ENCODE measurements at regions not wholly inside any gene's neighbourhood (a gene's known extent, or its start where the extent isn't known, plus 50 kb on each side); places are given as distances from the start of the nearest gene placed in this dataset.

GRCh38 chr20:24804481-24805206 is 144.4 kb upstream of the CST7 start:
- TF ChIP-seq ZNF785 (tag by site-specific recombination; IDR thresholded peaks at IDR 0.05) (no peak), MYNN (tag by site-specific recombination; IDR thresholded peaks at IDR 0.05; ENCODE audit: borderline replicate concordance) (no peak), ZNF132 (tag by site-specific recombination; IDR thresholded peaks at IDR 0.05; ENCODE audit: borderline replicate concordance) (no peak)
- TF ChIP-seq, protein P1, sequence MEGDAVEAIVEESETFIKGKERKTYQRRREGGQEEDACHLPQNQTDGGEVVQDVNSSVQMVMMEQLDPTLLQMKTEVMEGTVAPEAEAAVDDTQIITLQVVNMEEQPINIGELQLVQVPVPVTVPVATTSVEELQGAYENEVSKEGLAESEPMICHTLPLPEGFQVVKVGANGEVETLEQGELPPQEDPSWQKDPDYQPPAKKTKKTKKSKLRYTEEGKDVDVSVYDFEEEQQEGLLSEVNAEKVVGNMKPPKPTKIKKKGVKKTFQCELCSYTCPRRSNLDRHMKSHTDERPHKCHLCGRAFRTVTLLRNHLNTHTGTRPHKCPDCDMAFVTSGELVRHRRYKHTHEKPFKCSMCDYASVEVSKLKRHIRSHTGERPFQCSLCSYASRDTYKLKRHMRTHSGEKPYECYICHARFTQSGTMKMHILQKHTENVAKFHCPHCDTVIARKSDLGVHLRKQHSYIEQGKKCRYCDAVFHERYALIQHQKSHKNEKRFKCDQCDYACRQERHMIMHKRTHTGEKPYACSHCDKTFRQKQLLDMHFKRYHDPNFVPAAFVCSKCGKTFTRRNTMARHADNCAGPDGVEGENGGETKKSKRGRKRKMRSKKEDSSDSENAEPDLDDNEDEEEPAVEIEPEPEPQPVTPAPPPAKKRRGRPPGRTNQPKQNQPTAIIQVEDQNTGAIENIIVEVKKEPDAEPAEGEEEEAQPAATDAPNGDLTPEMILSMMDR (tag by site-specific recombination; IDR thresholded peaks at IDR 0.05), result no peak
